Lower leg skin (tissue), 3 donors: ENCODE measurements at regions not wholly inside any gene's neighbourhood (a gene's known extent, or its start where the extent isn't known, plus 50 kb on each side); places are given as distances from the start of the nearest gene placed in this dataset.

Experiments
- POLR2A ChIP-seq, 2 donors: fragments of 450-650 bp; IDR thresholded peaks; one replicate each; pipeline ENCODE4 v1.6.1; 2016 to 2017; ENCODE audit warnings: antibody characterized with exemption in 2 of 2, mild to moderate bottlenecking in 1 of 2, moderate library complexity in 1 of 2
- TF ChIP-seq, protein P1 (sequence below), 3 donors: fragments of 450-650 bp; IDR thresholded peaks; one replicate each; pipeline ENCODE4 v1.5.1; 2016; ENCODE audit warnings: antibody characterized with exemption in 3 of 3, mild to moderate bottlenecking in 3 of 3, moderate library complexity in 2 of 3

DNA sequence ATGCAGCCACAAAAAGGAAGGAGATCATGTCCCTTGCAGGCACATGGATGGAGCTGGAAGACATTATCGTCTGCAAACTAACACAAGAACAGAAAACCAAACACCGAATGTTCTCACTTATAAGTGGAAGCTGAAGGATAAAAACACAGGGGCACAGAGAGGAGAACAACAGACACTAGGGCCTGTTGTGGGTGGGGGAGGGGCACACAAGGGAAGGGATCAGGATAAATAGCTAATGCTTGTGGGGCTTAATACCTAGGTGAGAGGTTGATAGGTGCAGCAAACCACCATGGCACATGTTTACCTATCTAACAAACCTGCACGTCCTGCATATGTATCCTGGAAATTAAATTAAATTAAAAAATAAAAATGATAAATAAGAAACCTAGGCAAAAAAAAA lies 969.9 kb downstream of the TTLL7 start:
- TF ChIP-seq POLR2A (IDR thresholded peaks at IDR 0.05), result no peak
- TF ChIP-seq, protein P1, sequence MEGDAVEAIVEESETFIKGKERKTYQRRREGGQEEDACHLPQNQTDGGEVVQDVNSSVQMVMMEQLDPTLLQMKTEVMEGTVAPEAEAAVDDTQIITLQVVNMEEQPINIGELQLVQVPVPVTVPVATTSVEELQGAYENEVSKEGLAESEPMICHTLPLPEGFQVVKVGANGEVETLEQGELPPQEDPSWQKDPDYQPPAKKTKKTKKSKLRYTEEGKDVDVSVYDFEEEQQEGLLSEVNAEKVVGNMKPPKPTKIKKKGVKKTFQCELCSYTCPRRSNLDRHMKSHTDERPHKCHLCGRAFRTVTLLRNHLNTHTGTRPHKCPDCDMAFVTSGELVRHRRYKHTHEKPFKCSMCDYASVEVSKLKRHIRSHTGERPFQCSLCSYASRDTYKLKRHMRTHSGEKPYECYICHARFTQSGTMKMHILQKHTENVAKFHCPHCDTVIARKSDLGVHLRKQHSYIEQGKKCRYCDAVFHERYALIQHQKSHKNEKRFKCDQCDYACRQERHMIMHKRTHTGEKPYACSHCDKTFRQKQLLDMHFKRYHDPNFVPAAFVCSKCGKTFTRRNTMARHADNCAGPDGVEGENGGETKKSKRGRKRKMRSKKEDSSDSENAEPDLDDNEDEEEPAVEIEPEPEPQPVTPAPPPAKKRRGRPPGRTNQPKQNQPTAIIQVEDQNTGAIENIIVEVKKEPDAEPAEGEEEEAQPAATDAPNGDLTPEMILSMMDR (IDR thresholded peaks at IDR 0.05), result no peak
